SK-N-SH (cell line): ENCODE measurements at regions not wholly inside any gene's neighbourhood (a gene's known extent, or its start where the extent isn't known, plus 50 kb on each side); places are given as distances from the start of the nearest gene placed in this dataset.

Experiments used
- CTCF ChIA-PET: fragments of 300-600, 350-600 bp; formaldehyde crosslinking; extraction: SDS; loops from one replicate; lab custom pipeline; 2021; lab: Yijun Ruan, JAX
- POLR2A ChIA-PET: fragments of 350-600 bp; sonication (Branson Sonifier 250); formaldehyde crosslinking; extraction: SDS; loops from one replicate; lab custom pipeline; 2020; ENCODE audit warnings: antibody characterized with exemption, inconsistent platforms; lab: Yijun Ruan, JAX
- DNase-seq: peaks from one replicate; pipeline ENCODE4 v3.0.0; 2012
- H2AFZ ChIP-seq: fragments of 200-600 bp; sonication (generic); 2 replicates; pipeline ENCODE4 v1.8.1; 2016; ENCODE audit warnings: antibody characterized with exemption, mild to moderate bottlenecking, low read depth
- H3F3A ChIP-seq: fragments of 200-600 bp; sonication (generic); replicated peaks from 2 replicates; pipeline ENCODE3; 2016; ENCODE audit warnings: antibody characterized with exemption, mild to moderate bottlenecking; ENCODE audit not compliant: insufficient read depth
- H3K27ac ChIP-seq, 2 experiments: fragments of 200-500 bp in 1 of 2; fragments of 200-600 bp in 1 of 2; sonication (Bioruptor generic) in 1 of 2; sonication (generic), shearing (Covaris generic) in 1 of 2; 2 replicates each; pipeline versions ENCODE4 v1.5.1 to v1.6.1; 2014 to 2016; ENCODE audit warnings: low read depth in 2 of 2, inconsistent platforms in 1 of 2, low read length in 1 of 2, mild to moderate bottlenecking in 1 of 2, mixed read lengths in 1 of 2
- H3K27me3 ChIP-seq: fragments of 200-600 bp; sonication (generic), shearing (Covaris generic); 2 replicates; pipeline ENCODE4 v1.6.1; 2016; ENCODE audit warnings: mixed run types; ENCODE audit not compliant: insufficient read depth
- H3K36me3 ChIP-seq, 2 experiments: fragments of 200-500 bp in 1 of 2; fragments of 200-600 bp in 1 of 2; sonication (Bioruptor generic) in 1 of 2; sonication (generic) in 1 of 2; replicated peaks in 1 of 2; 2 replicates each; pipeline versions ENCODE3 to v1.5.1; 2014 to 2016; ENCODE audit warnings: low read length in 1 of 2, mild to moderate bottlenecking in 1 of 2; ENCODE audit not compliant: insufficient read depth in 2 of 2, control insufficient read depth in 1 of 2
- H3K4me1 ChIP-seq, 2 experiments: fragments of 200-500 bp in 1 of 2; fragments of 200-600 bp in 1 of 2; sonication (Bioruptor generic) in 1 of 2; sonication (generic), shearing (Covaris generic) in 1 of 2; 2 replicates each; pipeline versions ENCODE4 v1.5.1 to v1.6.1; 2014 to 2016; ENCODE audit warnings: low read depth in 1 of 2, low read length in 1 of 2, mixed run types in 1 of 2; ENCODE audit not compliant: insufficient read depth in 2 of 2, control insufficient read depth in 1 of 2
- H3K4me2 ChIP-seq: fragments of 200-600 bp; sonication (generic), shearing (Covaris generic); 2 replicates; pipeline ENCODE4 v1.6.1; 2017; ENCODE audit warnings: mixed run types
- H3K4me3 ChIP-seq, 2 experiments: fragments of 200-500 bp in 1 of 2; fragments of 200-600 bp in 1 of 2; sonication (Bioruptor generic) in 1 of 2; sonication (generic), shearing (Covaris generic) in 1 of 2; 2 replicates each; pipeline versions ENCODE4 v1.5.1 to v1.8.1; 2014 to 2016; ENCODE audit warnings: low read depth in 2 of 2, inconsistent platforms in 1 of 2, low read length in 1 of 2, mild to moderate bottlenecking in 1 of 2, mixed read lengths in 1 of 2, moderate library complexity in 1 of 2
- H3K79me2 ChIP-seq: fragments of 200-600 bp; sonication (generic); 2 replicates; pipeline ENCODE4 v1.8.1; 2017; ENCODE audit warnings: mild to moderate bottlenecking; ENCODE audit not compliant: insufficient read depth
- H3K9ac ChIP-seq: fragments of 200-600 bp; sonication (generic); 2 replicates; pipeline ENCODE4 v1.6.1; 2017; ENCODE audit warnings: mixed run types
- H3K9me2 ChIP-seq: fragments of 200-600 bp; sonication (generic); 2 replicates; pipeline ENCODE4 v1.6.1; 2017; ENCODE audit warnings: mixed run types
- H3K9me3 ChIP-seq: fragments of 200-600 bp; sonication (generic); 2 replicates; pipeline ENCODE4 v1.6.1; 2017; ENCODE audit warnings: mixed run types, mild to moderate bottlenecking, moderate library complexity
- H4K20me1 ChIP-seq: fragments of 200-600 bp; sonication (generic); 2 replicates; pipeline ENCODE4 v1.6.1; 2017; ENCODE audit warnings: mild to moderate bottlenecking, mixed run types; ENCODE audit not compliant: insufficient read depth
- CHD2 ChIP-seq: fragments of 150-350 bp; IDR thresholded peaks from 2 replicates; pipeline ENCODE4 v1.6.1; 2018; ENCODE audit warnings: low read length; ENCODE audit not compliant: partially characterized antibody
- FOSL2 ChIP-seq: IDR thresholded peaks from 2 replicates; pipeline ENCODE4 v1.4.0; 2012; ENCODE audit warnings: low read depth, mild to moderate bottlenecking, moderate library complexity, borderline replicate concordance
- JUND ChIP-seq: IDR thresholded peaks from 2 replicates; pipeline ENCODE4 v1.4.0; 2012
- RFX5 ChIP-seq: IDR thresholded peaks from 2 replicates; pipeline ENCODE4 v1.6.1; 2012; ENCODE audit warnings: mild to moderate bottlenecking, improper control_type of control experiment, low read length
- TCF12 ChIP-seq: IDR thresholded peaks from 2 replicates; pipeline ENCODE4 v1.4.0; 2012
- YY1 ChIP-seq: IDR thresholded peaks from 2 replicates; pipeline ENCODE4 v1.4.0; 2012; ENCODE audit warnings: low read depth, mild to moderate bottlenecking
- WGBS: methylation state at CpG from one replicate; pipeline ENCODE4 v1.1.6; 2017; ENCODE audit warnings: low lambda C conversion rate; 5-methylcytosine and 5-hydroxymethylcytosine counted together
- TF ChIP-seq, protein P1 (sequence below): IDR thresholded peaks from 2 replicates; pipeline ENCODE4; 2012
- TF ChIP-seq, protein P2 (sequence below): IDR thresholded peaks from 2 replicates; pipeline ENCODE4 v1.6.1; 2012; ENCODE audit warnings: mild to moderate bottlenecking, low read depth, low read length, moderate library complexity
- TF ChIP-seq, protein P3 (sequence below): IDR thresholded peaks from 2 replicates; pipeline ENCODE4 v1.4.0; 2012; ENCODE audit warnings: low read depth, borderline replicate concordance

DNA sequence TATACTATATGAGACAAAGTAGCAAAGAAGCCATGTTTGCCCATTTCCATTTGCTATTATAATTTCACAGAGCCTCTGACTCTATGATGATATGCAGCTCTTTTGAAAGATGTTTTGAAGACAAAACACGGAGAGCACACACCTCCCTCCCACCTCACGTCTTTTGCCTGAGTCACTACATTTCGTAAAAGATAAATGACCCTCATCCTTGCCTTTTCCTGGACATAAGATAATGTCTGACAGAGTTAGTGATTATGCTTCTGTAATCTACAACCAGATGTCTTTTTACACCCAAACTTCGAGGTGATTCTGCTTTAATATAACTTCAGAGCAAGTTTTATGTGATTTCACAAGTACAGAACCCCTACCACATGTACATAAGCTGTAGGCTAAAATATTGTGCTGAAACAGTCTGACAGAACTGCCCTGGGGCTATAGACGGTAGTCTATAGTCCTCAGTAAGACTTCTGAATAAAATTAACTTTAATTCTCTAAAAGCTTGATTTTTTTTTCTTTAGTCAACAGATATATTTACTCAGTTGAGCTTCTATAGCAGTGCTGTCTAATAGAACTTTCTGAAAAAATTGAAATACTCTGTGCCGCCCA lies 99.9 kb downstream of the CD200R1L start:
- H3K4me3 ChIP-seq, result no peak overlapping the region
- H3K36me3 ChIP-seq, result no peaks in the 10 kb centered on the region
- H3K9ac ChIP-seq, result no peak overlapping the region
- no peaks in the 10 kb centered on the region for H4K20me1 ChIP-seq
- no peaks in the 10 kb centered on the region for H3K27me3 ChIP-seq
- ChIA-PET POLR2A (no interaction called here), CTCF (interaction anchor here (1.2 to 5.4 kb wide), 3 partner anchors 12 to 232 kb away, joined by 3 to 31 read pairs (median 14); no protein-coding TSS in a partner anchor)
- no peaks in the 10 kb centered on the region for H3K79me2 ChIP-seq
- H3K4me2 ChIP-seq, result peak overlapping the region; percentile 1; the same call in 1 of the 2 replicates
- H3F3A ChIP-seq, result no peaks in the 10 kb centered on the region
- H2AFZ ChIP-seq, result peak overlapping the region; percentile 34
- peak overlapping the region; percentile 19 to 36 for H3K27ac ChIP-seq
- H3K4me1 ChIP-seq, result peaks cover 0 to 3% of the 10 kb centered on the region in 2 experiments; a peak in 2 of 4 replicates
- H3K9me2 ChIP-seq, result no peaks in the 10 kb centered on the region
- TF ChIP-seq, protein P1, sequence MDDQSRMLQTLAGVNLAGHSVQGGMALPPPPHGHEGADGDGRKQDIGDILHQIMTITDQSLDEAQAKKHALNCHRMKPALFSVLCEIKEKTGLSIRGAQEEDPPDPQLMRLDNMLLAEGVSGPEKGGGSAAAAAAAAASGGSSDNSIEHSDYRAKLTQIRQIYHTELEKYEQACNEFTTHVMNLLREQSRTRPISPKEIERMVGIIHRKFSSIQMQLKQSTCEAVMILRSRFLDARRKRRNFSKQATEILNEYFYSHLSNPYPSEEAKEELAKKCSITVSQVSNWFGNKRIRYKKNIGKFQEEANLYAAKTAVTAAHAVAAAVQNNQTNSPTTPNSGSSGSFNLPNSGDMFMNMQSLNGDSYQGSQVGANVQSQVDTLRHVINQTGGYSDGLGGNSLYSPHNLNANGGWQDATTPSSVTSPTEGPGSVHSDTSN, result peak; percentile 64; the same call in 1 of the 2 replicates
- TF ChIP-seq RFX5 (no peak), CHD2 (no peak), YY1 (no peak), TCF12 (peak; percentile 17; the same call in 1 of the 2 replicates), FOSL2 (peak; percentile 3; the same call in 1 of the 2 replicates), JUND (0 out of 2 replicates have a peak, but pooled peaks have one; percentile 14)
- TF ChIP-seq, protein P2, sequence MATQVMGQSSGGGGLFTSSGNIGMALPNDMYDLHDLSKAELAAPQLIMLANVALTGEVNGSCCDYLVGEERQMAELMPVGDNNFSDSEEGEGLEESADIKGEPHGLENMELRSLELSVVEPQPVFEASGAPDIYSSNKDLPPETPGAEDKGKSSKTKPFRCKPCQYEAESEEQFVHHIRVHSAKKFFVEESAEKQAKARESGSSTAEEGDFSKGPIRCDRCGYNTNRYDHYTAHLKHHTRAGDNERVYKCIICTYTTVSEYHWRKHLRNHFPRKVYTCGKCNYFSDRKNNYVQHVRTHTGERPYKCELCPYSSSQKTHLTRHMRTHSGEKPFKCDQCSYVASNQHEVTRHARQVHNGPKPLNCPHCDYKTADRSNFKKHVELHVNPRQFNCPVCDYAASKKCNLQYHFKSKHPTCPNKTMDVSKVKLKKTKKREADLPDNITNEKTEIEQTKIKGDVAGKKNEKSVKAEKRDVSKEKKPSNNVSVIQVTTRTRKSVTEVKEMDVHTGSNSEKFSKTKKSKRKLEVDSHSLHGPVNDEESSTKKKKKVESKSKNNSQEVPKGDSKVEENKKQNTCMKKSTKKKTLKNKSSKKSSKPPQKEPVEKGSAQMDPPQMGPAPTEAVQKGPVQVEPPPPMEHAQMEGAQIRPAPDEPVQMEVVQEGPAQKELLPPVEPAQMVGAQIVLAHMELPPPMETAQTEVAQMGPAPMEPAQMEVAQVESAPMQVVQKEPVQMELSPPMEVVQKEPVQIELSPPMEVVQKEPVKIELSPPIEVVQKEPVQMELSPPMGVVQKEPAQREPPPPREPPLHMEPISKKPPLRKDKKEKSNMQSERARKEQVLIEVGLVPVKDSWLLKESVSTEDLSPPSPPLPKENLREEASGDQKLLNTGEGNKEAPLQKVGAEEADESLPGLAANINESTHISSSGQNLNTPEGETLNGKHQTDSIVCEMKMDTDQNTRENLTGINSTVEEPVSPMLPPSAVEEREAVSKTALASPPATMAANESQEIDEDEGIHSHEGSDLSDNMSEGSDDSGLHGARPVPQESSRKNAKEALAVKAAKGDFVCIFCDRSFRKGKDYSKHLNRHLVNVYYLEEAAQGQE, result no peak
- TF ChIP-seq, protein P3, sequence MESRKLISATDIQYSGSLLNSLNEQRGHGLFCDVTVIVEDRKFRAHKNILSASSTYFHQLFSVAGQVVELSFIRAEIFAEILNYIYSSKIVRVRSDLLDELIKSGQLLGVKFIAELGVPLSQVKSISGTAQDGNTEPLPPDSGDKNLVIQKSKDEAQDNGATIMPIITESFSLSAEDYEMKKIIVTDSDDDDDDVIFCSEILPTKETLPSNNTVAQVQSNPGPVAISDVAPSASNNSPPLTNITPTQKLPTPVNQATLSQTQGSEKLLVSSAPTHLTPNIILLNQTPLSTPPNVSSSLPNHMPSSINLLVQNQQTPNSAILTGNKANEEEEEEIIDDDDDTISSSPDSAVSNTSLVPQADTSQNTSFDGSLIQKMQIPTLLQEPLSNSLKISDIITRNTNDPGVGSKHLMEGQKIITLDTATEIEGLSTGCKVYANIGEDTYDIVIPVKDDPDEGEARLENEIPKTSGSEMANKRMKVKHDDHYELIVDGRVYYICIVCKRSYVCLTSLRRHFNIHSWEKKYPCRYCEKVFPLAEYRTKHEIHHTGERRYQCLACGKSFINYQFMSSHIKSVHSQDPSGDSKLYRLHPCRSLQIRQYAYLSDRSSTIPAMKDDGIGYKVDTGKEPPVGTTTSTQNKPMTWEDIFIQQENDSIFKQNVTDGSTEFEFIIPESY, result no peak
- TF ChIP-seq, all 33 proteins: peak for 4
- 31% methylated on average over 6 of the region's 6 CpGs for WGBS
- no peak for DNase-seq
- H3K9me3 ChIP-seq, result no peaks in the 10 kb centered on the region
